PC-9 (cell line): ENCODE measurements at regions not wholly inside any gene's neighbourhood (a gene's known extent, or its start where the extent isn't known, plus 50 kb on each side); places are given as distances from the start of the nearest gene placed in this dataset.

ENCODE experiments used
- BruUV-seq: library from RNA; stranded (reverse); fragments of 400-500 nt; replicated peaks from 2 replicates; lab custom pipeline; 2021; lab: Mats Ljungman, UMichigan
- CTCF ChIA-PET: fragments of 300-600 bp; sonication (Branson Sonifier 250); formaldehyde crosslinking; loops from one replicate; lab custom pipeline; 2022; ENCODE audit warnings: antibody characterized with exemption; lab: Charles Lee
- POLR2A ChIA-PET: fragments of 300-600 bp; sonication (Branson Sonifier 250); formaldehyde crosslinking; loops from one replicate; lab custom pipeline; 2022; ENCODE audit warnings: antibody characterized with exemption; ENCODE audit not compliant: unreplicated experiment; lab: Charles Lee
- DNase-seq, 2 experiments: peaks; one replicate each; pipeline versions ENCODE4 v3.0.0 to v3.0.0-alpha.2; 2015 to 2022; ENCODE audit warnings: mixed read lengths in 1 of 2
- H2AFZ ChIP-seq: fragments of 200-600 bp; sonication (generic); 2 replicates; pipeline ENCODE4 v1.8.1; 2017; ENCODE audit warnings: antibody characterized with exemption
- H3F3A ChIP-seq: fragments of 200-600 bp; sonication (generic); 2 replicates; pipeline ENCODE4 v1.8.1; 2017; ENCODE audit warnings: antibody characterized with exemption, mild to moderate bottlenecking, low read depth; ENCODE audit not compliant: insufficient read depth
- H3K27ac ChIP-seq: fragments of 200-600 bp; sonication (generic); 2 replicates; pipeline ENCODE4 v1.6.1; 2016; ENCODE audit warnings: mixed run types
- H3K27me3 ChIP-seq: fragments of 200-600 bp; sonication (generic); 2 replicates; pipeline ENCODE4 v1.6.1; 2016; ENCODE audit warnings: low read depth, mixed run types; ENCODE audit not compliant: insufficient read depth
- H3K36me3 ChIP-seq: fragments of 200-600 bp; sonication (generic); 2 replicates; pipeline ENCODE4 v1.6.1; 2016; ENCODE audit warnings: low read depth, mixed run types
- H3K4me1 ChIP-seq: fragments of 200-600 bp; sonication (generic); replicated peaks from 2 replicates; pipeline ENCODE4 v1.6.1; 2016; ENCODE audit warnings: mixed run types; ENCODE audit not compliant: insufficient read depth
- H3K4me2 ChIP-seq: fragments of 200-600 bp; sonication (generic); 2 replicates; pipeline ENCODE4 v1.6.1; 2017; ENCODE audit warnings: mixed run types
- H3K4me3 ChIP-seq: fragments of 200-600 bp; sonication (generic); 2 replicates; pipeline ENCODE4 v1.6.1; 2016; ENCODE audit warnings: mixed run types
- H3K79me2 ChIP-seq: fragments of 200-600 bp; sonication (generic); 2 replicates; pipeline ENCODE4 v1.6.1; 2017; ENCODE audit warnings: low read depth, mixed run types
- H3K9me2 ChIP-seq: fragments of 200-600 bp; sonication (generic); 2 replicates; pipeline ENCODE4 v1.8.1; 2017; ENCODE audit warnings: mild to moderate bottlenecking; ENCODE audit not compliant: insufficient read depth
- H3K9me3 ChIP-seq: fragments of 200-600 bp; sonication (generic); 2 replicates; pipeline ENCODE4 v1.8.1; 2016; ENCODE audit warnings: low read depth; ENCODE audit not compliant: insufficient read depth
- H4K20me1 ChIP-seq: fragments of 200-600 bp; sonication (generic); 2 replicates; pipeline ENCODE4 v1.8.1; 2017; ENCODE audit not compliant: insufficient read depth
- EZH2 ChIP-seq: fragments of 200-600 bp; sonication (generic); IDR thresholded peaks from 2 replicates; pipeline ENCODE4 v1.8.0; 2017; ENCODE audit warnings: antibody characterized with exemption, low read depth
- intact Hi-C: fragments of 100-400 bp; cut with micrococcal nuclease; formaldehyde crosslinking; loops from one replicate; pipeline ENCODE4 v1.10.0; 2022; ENCODE audit not compliant: unreplicated experiment
- TF ChIP-seq, protein P1 (sequence below): fragments of 200-600 bp; sonication (generic); conservative IDR thresholded peaks from 2 replicates; pipeline ENCODE4 v1.6.1; 2017; ENCODE audit warnings: mixed run types, antibody characterized with exemption, mild to moderate bottlenecking, moderate library complexity

DNA sequence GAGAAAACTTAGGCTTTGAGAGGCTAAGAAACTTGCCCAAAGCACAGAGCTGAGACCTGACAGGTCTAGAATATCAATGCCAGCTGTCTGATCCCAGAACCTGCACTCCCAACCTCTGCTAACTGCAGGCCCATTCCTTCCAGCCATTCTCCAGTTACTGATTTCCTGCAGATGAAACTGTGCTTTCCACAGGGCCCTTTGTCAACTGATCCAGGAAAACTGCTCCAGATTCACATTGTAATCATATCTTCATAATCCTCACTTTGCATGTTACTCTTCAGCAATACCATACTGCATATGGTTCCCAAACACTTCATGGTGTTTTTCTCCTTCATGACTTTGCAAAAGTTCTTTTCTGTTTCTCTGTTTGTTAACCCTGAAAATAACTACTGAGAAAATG is 100.6 kb downstream of the RAP2A start:
- Histone ChIP-seq H3K4me2 (no peak overlapping the region), H3K9me2 (peaks cover 4% of the 10 kb centered on the region; the same call in 1 of the 2 replicates), H4K20me1 (no peaks in the 10 kb centered on the region), H2AFZ (no peak overlapping the region), H3K27ac (no peak overlapping the region), H3K4me1 (no peaks in the 10 kb centered on the region), H3K36me3 (no peaks in the 10 kb centered on the region), H3K9me3 (no peaks in the 10 kb centered on the region; the same call in 1 of the 2 replicates), H3F3A (no peaks in the 10 kb centered on the region), H3K4me3 (no peak overlapping the region), H3K27me3 (no peaks in the 10 kb centered on the region), H3K79me2 (no peaks in the 10 kb centered on the region)
- no TSS peak for BruUV-seq
- intact Hi-C loops = no loop called here
- ChIA-PET CTCF (no interaction called here), POLR2A (no interaction called here)
- TF ChIP-seq EZH2 = no peak
- TF ChIP-seq, protein P1, sequence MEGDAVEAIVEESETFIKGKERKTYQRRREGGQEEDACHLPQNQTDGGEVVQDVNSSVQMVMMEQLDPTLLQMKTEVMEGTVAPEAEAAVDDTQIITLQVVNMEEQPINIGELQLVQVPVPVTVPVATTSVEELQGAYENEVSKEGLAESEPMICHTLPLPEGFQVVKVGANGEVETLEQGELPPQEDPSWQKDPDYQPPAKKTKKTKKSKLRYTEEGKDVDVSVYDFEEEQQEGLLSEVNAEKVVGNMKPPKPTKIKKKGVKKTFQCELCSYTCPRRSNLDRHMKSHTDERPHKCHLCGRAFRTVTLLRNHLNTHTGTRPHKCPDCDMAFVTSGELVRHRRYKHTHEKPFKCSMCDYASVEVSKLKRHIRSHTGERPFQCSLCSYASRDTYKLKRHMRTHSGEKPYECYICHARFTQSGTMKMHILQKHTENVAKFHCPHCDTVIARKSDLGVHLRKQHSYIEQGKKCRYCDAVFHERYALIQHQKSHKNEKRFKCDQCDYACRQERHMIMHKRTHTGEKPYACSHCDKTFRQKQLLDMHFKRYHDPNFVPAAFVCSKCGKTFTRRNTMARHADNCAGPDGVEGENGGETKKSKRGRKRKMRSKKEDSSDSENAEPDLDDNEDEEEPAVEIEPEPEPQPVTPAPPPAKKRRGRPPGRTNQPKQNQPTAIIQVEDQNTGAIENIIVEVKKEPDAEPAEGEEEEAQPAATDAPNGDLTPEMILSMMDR = no peak
- no peak for DNase-seq

GRCh38 chr13:97535614-97536013 is 101.6 kb downstream of the RAP2A start:
- H3K4me1 ChIP-seq = no peaks in the 10 kb centered on the region
- no peak overlapping the region for H3K4me3 ChIP-seq
- ChIA-PET CTCF (no interaction called here), POLR2A (no interaction called here)
- intact Hi-C loops = no loop called here
- no peak for TF ChIP-seq EZH2
- TF ChIP-seq, protein P1 = no peak
- H3K9me3 ChIP-seq = no peaks in the 10 kb centered on the region; the same call in 1 of the 2 replicates
- H3K27ac ChIP-seq = no peak overlapping the region
- DNase-seq = peak in 1 of 2 experiments; percentile 33
- no peak overlapping the region for H3K4me2 ChIP-seq
- H3K36me3 ChIP-seq = no peaks in the 10 kb centered on the region
- no peaks in the 10 kb centered on the region for H3K79me2 ChIP-seq
- H3K27me3 ChIP-seq = no peaks in the 10 kb centered on the region
- H3F3A ChIP-seq = no peaks in the 10 kb centered on the region
- H4K20me1 ChIP-seq = no peaks in the 10 kb centered on the region
- H3K9me2 ChIP-seq = peaks cover 4% of the 10 kb centered on the region; the same call in 1 of the 2 replicates
- no TSS peak for BruUV-seq
- H2AFZ ChIP-seq = no peak overlapping the region

DNA sequence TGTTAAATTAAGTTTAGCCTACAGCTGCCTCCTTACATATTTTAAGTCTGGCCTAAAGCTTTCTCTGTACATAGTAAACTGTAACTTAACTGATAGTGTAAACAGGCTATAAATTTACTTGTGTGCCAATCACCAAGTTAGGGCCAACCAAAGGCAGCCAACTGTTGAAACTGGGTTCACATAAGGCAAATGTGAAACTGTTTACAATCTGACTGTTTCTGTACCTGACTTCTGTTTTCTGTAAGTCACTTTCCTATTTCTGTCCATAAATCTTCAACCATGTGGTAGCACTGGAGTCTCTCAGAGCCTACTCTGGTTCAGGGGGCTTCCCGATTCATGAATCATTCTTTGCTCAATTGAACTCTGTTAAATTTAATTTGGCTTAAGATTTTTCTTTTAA is 103.1 kb downstream of the RAP2A start:
- Histone ChIP-seq H3K4me1 (no peaks in the 10 kb centered on the region), H3K27ac (no peak overlapping the region), H3K9me3 (no peaks in the 10 kb centered on the region; the same call in 1 of the 2 replicates), H3K27me3 (no peaks in the 10 kb centered on the region), H3K4me2 (no peak overlapping the region), H4K20me1 (no peaks in the 10 kb centered on the region), H2AFZ (no peak overlapping the region), H3K9me2 (peaks cover 4% of the 10 kb centered on the region; the same call in 1 of the 2 replicates), H3K79me2 (no peaks in the 10 kb centered on the region), H3K4me3 (no peak overlapping the region), H3F3A (no peaks in the 10 kb centered on the region), H3K36me3 (no peaks in the 10 kb centered on the region)
- intact Hi-C loops = no loop called here
- peak in 1 of 2 experiments; percentile 31 for DNase-seq
- BruUV-seq = no TSS peak
- TF ChIP-seq, protein P1 = no peak
- no peak for TF ChIP-seq EZH2
- POLR2A ChIA-PET = interaction anchor here (0.6 kb wide), 1 partner anchor 9 kb away, joined by 7 read pairs; no protein-coding TSS in a partner anchor
- CTCF ChIA-PET = no interaction called here
